ENCODE measurements at regions not wholly inside any gene's neighbourhood (a gene's known extent, or its start where the extent isn't known, plus 50 kb on each side); places are given as distances from the start of the nearest gene placed in this dataset.
"Not testable (repeated sequence)": the region's sequence is repeated elsewhere in the genome, so short reads cannot be mapped to it uniquely, and the experiment has no call there.

DNA sequence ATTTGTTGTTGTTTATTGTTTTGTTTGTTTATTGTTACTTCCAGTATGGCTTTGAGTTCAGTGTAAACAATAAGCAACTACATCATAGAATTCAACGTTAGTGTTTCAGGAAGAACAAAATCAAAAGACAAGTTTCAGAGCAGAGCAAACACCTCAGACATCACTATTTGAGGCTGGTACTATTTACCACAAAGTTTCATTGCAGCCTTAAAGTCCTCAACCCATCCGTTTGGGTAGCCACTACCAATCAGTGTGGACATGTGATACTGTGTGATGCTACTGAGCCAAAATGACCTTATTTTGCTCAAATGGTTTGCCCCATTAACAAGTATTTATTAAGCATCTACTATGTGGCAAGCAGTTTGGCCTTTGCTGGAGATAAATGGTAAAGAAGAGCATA, 458.5 kb upstream of the PTGER4 start:
- Histone ChIP-seq H3K4me1 (ENCODE audit: insufficient read depth) (no peaks in the 10 kb centered on the region), H3K36me3 (ENCODE audit: insufficient read depth) (no peaks in the 10 kb centered on the region), H3K27ac (ENCODE audit: low read depth) (no peak overlapping the region), H3K4me3 (ENCODE audit: low read depth, low read length) (no peak overlapping the region)
- no peak for DNase-seq (ENCODE audit: extremely low spot score)
- 70% methylated on average over 2 of the region's 2 CpGs for WGBS

DNA sequence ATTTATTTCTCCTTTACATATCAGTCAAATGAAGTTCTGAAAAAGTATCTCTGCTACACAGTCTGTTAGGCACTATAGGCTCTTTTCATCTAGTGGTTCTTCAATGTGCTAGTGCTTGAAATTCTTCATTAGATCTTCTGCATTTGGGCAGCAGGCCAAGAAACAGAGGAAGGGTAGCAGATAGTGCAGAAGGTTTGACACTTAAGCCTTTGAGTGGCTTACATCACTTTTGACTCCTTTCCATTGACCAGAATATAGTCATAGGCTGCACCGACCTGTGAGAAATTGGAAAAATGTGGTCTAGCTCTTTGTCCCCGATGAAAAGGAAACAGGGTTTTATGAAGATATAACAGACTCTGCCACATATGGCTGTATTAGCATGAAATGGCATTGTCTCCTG, 459.5 kb upstream of the PTGER4 start:
- no peak for DNase-seq (ENCODE audit: extremely low spot score)
- Histone ChIP-seq H3K27ac (ENCODE audit: low read depth) (no peak overlapping the region), H3K4me1 (ENCODE audit: insufficient read depth) (no peaks in the 10 kb centered on the region), H3K4me3 (ENCODE audit: low read depth, low read length) (no peak overlapping the region), H3K36me3 (ENCODE audit: insufficient read depth) (no peaks in the 10 kb centered on the region)
- 78% methylated on average over 2 of the region's 2 CpGs for whole genome bisulfite sequencing

DNA sequence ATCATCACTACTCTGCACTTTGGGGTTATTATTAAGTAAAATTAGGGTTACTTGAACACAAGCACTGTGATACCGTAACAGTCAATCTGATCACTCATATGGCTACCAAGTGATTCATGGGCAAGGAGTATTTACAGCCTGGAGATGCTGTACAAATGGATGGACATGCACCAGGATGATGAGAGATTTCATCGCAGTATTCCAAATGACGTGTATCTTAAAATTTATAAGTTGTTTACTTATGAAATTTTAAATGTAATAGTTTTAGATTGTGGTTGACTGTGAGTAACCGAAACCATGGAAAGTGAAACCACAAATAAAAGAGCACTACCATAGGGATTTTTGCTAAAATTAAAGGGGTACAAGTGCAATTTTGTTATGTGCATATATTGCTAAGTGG, 462.2 kb upstream of the PTGER4 start:
- H3K4me3 ChIP-seq (ENCODE audit: low read depth, low read length), result no peak overlapping the region
- no peaks in the 10 kb centered on the region for H3K36me3 ChIP-seq (ENCODE audit: insufficient read depth)
- H3K4me1 ChIP-seq (ENCODE audit: insufficient read depth), result no peaks in the 10 kb centered on the region
- WGBS, result 86% methylated on average over 4 of the region's 4 CpGs
- no peak overlapping the region for H3K27ac ChIP-seq (ENCODE audit: low read depth)
- no peak for DNase-seq (ENCODE audit: extremely low spot score)

DNA sequence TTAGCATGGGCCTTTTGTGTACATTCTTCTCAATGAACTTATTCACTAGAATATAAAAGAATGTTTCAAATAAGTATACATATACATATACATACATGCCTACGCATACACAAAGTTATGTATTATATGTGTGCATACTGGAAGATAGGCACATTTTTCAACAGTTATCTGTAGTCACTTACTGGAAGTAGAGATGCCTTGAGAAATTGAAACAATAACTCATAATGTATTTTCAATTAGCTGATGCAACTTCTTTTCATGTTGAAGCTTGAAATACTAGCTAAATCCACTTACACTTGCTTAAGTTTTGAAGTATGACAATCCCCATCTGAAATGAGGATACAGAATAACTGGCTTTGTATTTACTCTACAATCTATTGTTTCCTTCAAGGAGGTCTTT, 469.0 kb upstream of the PTGER4 start:
- H3K36me3 ChIP-seq (ENCODE audit: insufficient read depth), result no peaks in the 10 kb centered on the region
- WGBS, result 95% methylated on average over 1 of the region's 1 CpG
- DNase-seq (ENCODE audit: extremely low spot score), result no peak
- no peak overlapping the region for H3K4me3 ChIP-seq (ENCODE audit: low read depth, low read length)
- H3K27ac ChIP-seq (ENCODE audit: low read depth), result no peak overlapping the region
- H3K4me1 ChIP-seq (ENCODE audit: insufficient read depth), result no peaks in the 10 kb centered on the region

DNA sequence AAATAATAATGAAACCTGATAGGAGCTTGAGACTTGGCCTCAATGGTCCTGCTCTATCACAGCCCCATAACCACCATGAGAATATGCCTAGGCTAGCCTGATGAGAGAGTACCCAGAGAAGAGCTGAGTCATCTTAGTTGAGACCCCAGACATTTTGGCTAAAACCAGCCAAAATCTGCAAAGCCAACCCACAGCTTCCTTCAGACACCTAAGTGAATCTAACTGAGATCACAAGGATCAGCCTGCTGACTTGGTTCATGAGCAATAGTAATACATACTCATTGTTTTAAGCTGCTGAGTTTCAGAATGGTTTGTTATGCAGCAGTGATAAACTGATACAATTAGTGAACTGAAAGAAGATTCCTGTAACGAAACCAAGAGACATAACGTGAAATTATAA, 473.7 kb upstream of the PTGER4 start:
- DNase-seq (ENCODE audit: extremely low spot score), result no peak
- Histone ChIP-seq H3K4me3 (ENCODE audit: low read depth, low read length) (no peak overlapping the region), H3K27ac (ENCODE audit: low read depth) (no peak overlapping the region), H3K36me3 (ENCODE audit: insufficient read depth) (no peaks in the 10 kb centered on the region), H3K4me1 (ENCODE audit: insufficient read depth) (no peaks in the 10 kb centered on the region)
- WGBS, result 70% methylated on average over 2 of the region's 2 CpGs

DNA sequence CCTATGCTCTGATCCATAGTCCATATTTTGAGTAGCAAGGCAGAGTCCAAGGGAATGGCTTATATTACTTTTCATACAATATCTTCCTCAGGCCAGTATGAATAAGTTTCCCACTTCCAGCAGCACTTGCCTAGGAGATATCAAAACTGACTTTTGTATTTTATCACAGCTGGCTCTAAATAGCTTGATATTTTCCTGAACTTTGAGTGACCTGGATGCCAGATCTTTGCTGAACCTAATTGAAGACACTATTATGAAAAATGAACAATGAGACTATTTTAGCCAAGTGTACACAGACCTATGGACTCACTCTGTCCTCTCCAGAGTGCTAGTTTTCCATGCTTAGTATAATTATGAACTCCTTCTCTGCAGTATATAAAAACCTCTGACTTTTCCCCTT, 475.6 kb upstream of the PTGER4 start:
- no peaks in the 10 kb centered on the region for H3K4me1 ChIP-seq (ENCODE audit: insufficient read depth)
- no peak overlapping the region for H3K4me3 ChIP-seq (ENCODE audit: low read depth, low read length)
- DNase-seq (ENCODE audit: extremely low spot score), result no peak
- no peaks in the 10 kb centered on the region for H3K36me3 ChIP-seq (ENCODE audit: insufficient read depth)
- no peak overlapping the region for H3K27ac ChIP-seq (ENCODE audit: low read depth)

DNA sequence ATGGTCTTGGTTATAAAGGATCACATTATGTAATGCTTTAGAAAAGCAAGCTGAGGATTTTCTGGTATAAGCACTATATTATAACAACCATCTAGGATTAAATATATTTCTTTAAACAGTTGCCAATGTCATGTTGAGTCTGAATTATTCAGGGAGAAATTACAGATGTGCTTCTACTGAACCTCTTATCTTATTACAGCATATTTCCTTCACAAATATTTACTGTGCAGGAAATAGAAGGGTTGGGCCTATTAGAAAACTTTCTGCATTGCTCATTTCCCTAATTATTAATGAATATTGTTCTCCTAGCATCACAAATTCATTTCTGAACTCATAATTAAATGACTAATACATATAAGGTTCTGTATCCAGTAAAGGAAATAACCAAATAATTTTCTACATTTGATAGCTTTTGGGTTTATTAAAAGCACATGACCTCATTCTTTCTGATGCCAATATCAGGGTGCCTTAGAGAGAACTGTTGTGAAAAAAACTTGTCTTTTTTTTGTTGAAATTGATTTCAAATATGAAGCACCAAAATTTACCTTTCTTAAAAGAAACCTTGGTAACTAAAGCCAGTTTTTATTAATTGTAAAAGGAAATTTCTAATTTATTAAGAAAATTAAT, 476.8 kb upstream of the PTGER4 start:
- DNase-seq (ENCODE audit: extremely low spot score), result no peak
- no peak overlapping the region for H3K27ac ChIP-seq (ENCODE audit: low read depth)
- H3K4me1 ChIP-seq (ENCODE audit: insufficient read depth), result no peaks in the 10 kb centered on the region
- no peak overlapping the region for H3K4me3 ChIP-seq (ENCODE audit: low read depth, low read length)
- no peaks in the 10 kb centered on the region for H3K36me3 ChIP-seq (ENCODE audit: insufficient read depth)

DNA sequence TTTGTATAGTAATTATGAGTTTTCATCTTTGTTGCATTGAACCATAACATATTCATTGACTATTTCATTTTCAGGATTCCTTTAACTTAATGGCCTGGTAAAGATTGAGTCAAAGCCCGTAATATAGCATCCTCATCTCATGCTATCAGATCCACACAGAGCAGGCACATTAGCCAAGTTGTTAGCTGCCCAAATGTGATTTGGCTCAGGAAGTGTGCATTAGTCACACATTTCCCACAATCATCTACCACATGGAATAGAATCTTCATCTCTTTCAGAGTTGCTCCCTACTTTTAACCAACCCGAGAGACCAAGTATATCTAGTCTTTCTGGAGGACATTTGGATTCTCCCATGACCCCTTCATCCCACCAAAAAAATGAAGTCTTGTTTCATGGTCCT, 481.0 kb upstream of the PTGER4 start:
- DNase-seq (ENCODE audit: extremely low spot score), result no peak
- H3K36me3 ChIP-seq (ENCODE audit: insufficient read depth), result no peaks in the 10 kb centered on the region
- WGBS, result 79% methylated on average over 2 of the region's 2 CpGs
- H3K4me3 ChIP-seq (ENCODE audit: low read depth, low read length), result no peak overlapping the region
- H3K27ac ChIP-seq (ENCODE audit: low read depth), result no peak overlapping the region
- no peaks in the 10 kb centered on the region for H3K4me1 ChIP-seq (ENCODE audit: insufficient read depth)

DNA sequence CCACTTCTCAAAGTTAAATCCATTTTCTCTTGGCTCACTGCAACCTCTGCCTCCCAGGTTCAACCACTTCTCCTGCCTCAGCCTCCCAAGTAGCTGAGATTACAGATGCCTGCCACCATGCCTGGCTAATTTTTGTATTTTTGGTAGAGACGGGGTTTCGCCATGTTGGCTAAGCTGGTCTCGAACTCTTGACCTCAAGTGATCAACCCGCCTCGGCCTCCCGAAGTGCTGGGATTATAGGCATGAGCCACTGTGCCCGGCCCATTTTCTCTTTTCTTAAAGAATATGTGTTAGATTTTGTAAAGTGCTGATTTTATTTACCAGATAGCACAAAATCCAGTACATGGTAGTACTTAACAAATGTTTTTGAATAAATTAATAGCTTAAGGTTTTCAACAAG, 484.1 kb upstream of the PTGER4 start:
- not testable (repeated sequence) for H3K27ac ChIP-seq (ENCODE audit: low read depth); H3K36me3 ChIP-seq (ENCODE audit: insufficient read depth); H3K4me3 ChIP-seq (ENCODE audit: low read depth, low read length); H3K4me1 ChIP-seq (ENCODE audit: insufficient read depth); DNase-seq (ENCODE audit: extremely low spot score)
- WGBS, result 97% methylated on average over 7 of the region's 7 CpGs

DNA sequence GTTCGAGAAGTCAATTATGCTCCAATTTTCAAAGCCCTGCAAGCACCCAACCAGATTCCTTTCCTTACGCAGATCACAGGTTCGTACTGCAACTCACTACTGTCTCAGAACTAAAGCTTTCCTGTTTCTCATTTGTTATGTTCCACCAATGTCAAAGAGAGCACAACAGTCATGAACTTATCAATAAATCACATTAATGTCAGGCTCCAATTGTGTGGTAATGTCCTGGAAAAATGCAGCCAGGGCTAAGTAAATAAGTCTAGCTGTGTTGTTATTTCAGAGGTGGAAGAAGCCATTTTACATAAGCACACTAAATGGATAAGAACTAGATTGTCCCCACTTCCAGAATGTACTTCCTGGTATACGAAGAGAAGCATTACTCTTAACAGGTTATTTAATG, 488.6 kb upstream of the PTGER4 start:
- H3K27ac ChIP-seq (ENCODE audit: low read depth), result no peak overlapping the region
- H3K4me3 ChIP-seq (ENCODE audit: low read depth, low read length), result no peak overlapping the region
- H3K36me3 ChIP-seq (ENCODE audit: insufficient read depth), result no peaks in the 10 kb centered on the region
- no peak for DNase-seq (ENCODE audit: extremely low spot score)
- WGBS, result 56% methylated on average over 4 of the region's 4 CpGs
- no peaks in the 10 kb centered on the region for H3K4me1 ChIP-seq (ENCODE audit: insufficient read depth)

DNA sequence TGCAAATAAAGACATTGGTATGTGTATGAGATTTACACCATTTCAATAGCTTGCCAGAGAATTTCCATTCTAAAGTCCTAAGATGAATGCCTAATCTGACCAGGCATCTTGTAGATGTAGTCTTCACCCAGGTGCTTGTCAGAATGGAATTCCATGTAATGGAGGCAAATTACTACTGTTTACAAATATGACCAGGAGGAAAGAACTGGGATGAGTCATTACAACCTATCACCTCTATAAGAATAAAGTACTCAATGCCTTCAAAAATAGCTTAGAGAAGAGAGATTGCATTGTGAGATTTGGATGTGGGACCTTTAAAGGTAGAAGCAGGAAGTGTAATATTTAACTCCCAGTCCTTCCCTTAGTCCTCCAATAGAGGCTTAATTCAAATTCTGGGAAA, 507.0 kb upstream of the PTGER4 start:
- no peak for DNase-seq (ENCODE audit: extremely low spot score)
- no peak overlapping the region for H3K4me3 ChIP-seq (ENCODE audit: low read depth, low read length)
- no peaks in the 10 kb centered on the region for H3K4me1 ChIP-seq (ENCODE audit: insufficient read depth)
- H3K36me3 ChIP-seq (ENCODE audit: insufficient read depth), result no peaks in the 10 kb centered on the region
- no peak overlapping the region for H3K27ac ChIP-seq (ENCODE audit: low read depth)

DNA sequence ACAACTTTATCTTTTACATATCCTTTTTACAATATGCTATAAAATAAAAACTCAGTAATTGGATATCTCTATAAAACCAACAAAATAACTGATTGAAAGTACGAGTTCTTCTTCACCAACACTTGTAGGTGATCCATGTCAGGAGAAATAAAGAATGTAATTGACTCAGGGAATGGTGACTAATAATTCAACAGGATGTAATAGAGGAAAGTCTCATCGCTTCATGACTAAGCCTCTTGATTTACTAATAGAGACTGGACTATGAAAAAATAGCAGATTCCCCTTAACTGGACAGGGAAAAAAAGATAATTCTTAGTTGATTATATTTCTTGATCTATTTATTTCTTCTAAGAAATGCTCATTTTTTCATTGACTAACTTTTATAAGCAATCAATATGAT, 507.7 kb upstream of the PTGER4 start:
- WGBS, result 80% methylated on average over 2 of the region's 2 CpGs
- Histone ChIP-seq H3K27ac (ENCODE audit: low read depth) (no peak overlapping the region), H3K4me3 (ENCODE audit: low read depth, low read length) (no peak overlapping the region), H3K36me3 (ENCODE audit: insufficient read depth) (no peaks in the 10 kb centered on the region), H3K4me1 (ENCODE audit: insufficient read depth) (no peaks in the 10 kb centered on the region)
- no peak for DNase-seq (ENCODE audit: extremely low spot score)

DNA sequence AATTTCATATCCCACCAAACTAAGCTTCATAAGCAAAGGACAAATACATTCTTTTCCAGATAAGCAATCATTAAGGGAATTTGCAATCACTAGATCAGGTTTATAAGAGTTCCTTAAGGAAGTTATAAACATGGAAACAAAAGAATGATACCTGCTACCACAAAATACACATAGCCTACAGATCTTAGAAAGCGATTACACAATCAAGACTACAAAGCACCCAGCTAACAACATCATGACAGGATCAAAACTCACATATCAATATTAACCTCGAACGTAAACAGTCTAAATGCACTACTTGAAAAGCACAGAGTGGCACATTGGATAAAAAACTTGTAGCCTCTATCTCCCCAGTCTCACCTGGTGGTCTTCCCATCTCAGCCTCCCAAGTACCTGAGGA, 512.4 kb upstream of the PTGER4 start:
- no peak overlapping the region for H3K4me3 ChIP-seq (ENCODE audit: low read depth, low read length)
- H3K4me1 ChIP-seq (ENCODE audit: insufficient read depth), result no peaks in the 10 kb centered on the region
- no peaks in the 10 kb centered on the region for H3K36me3 ChIP-seq (ENCODE audit: insufficient read depth)
- no peak for DNase-seq (ENCODE audit: extremely low spot score)
- WGBS, result 91% methylated on average over 3 of the region's 3 CpGs
- H3K27ac ChIP-seq (ENCODE audit: low read depth), result no peak overlapping the region

DNA sequence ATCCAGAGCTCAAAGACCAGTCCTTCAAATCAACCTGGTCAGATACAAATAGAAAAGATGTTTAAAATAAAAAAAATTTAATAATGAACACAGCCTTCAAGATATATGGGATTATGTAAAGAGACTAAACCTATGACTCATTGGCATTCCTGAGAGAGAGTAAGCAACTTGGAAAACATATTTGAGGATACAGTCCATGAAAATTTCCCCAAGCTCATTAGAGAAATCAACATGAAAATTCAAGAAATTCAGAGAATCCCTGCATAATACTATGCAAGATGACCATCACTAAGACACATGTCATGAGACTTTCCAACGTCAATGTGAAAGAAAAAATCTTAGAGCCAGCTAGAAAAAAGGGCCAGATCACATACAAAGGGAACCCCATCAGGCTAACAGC, 512.9 kb upstream of the PTGER4 start:
- no peaks in the 10 kb centered on the region for H3K4me1 ChIP-seq (ENCODE audit: insufficient read depth)
- H3K4me3 ChIP-seq (ENCODE audit: low read depth, low read length), result no peak overlapping the region
- no peak for DNase-seq (ENCODE audit: extremely low spot score)
- H3K27ac ChIP-seq (ENCODE audit: low read depth), result no peak overlapping the region
- WGBS, result 75% methylated on average over 1 of the region's 1 CpG
- no peaks in the 10 kb centered on the region for H3K36me3 ChIP-seq (ENCODE audit: insufficient read depth)
